ENCODE measurements at regions not wholly inside any gene's neighbourhood (a gene's known extent, or its start where the extent isn't known, plus 50 kb on each side); places are given as distances from the start of the nearest gene placed in this dataset.
"Not testable (repeated sequence)": the region's sequence is repeated elsewhere in the genome, so short reads cannot be mapped to it uniquely, and the experiment has no call there.

DNA sequence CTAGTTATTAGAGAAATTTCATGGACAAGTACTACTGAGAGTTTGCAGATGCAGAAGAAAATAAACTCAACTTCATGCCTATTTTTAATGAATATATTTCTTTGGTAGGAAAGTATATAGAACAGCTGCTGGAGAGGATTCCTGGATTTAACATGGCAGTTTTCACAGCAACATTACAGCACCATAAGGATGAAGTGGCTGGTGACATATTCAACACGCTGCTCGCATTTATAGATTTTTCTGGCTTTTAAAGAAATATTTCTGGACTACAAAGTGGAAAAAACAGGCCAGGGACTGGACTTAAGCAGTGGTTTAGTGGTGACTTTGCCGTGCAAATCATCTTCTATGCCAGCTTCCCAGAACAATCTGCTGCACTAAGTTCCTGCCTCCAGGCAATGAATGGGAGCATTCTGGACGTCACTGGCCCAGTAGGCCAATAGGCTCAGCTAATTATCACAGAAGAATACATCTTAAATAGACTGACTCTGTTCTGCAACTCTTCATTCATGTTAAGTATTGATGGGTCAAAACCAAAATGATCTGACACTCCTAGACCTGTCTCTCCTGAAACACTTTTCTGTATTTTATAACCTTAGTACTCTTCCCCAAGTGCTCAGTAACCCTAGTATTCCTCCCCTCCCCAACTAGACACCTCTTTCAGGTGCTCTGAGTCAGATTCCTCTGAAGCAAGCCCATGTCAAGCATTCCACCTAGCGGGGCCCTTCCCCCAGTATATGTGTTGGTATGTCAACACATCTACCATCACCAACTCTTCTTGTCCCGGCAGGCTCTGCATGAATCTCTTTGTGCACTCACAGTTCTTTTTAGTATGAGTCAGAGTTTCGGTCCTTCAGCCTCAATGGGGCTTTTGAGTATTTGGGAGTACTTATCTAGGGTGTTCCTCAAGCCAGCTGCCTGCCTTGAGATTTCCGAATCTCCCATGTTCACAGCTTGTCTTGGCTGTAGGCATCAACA, 625.5 kb downstream of the CHSY3 start:
- Histone ChIP-seq H3K36me3 (ENCODE audit: control insufficient read depth, insufficient read depth, low read length) (no peaks in the 10 kb centered on the region), H3K4me3 (ENCODE audit: low read length) (no peak overlapping the region), H3K9me3 (ENCODE audit: control insufficient read depth, low read length) (no peaks in the 10 kb centered on the region), H3K9ac (ENCODE audit: low read length) (no peak overlapping the region), H3K27me3 (ENCODE audit: control insufficient read depth, insufficient read depth, low read length) (no peaks in the 10 kb centered on the region), H3K4me1 (ENCODE audit: control insufficient read depth, insufficient read depth, low read length) (no peaks in the 10 kb centered on the region)

DNA sequence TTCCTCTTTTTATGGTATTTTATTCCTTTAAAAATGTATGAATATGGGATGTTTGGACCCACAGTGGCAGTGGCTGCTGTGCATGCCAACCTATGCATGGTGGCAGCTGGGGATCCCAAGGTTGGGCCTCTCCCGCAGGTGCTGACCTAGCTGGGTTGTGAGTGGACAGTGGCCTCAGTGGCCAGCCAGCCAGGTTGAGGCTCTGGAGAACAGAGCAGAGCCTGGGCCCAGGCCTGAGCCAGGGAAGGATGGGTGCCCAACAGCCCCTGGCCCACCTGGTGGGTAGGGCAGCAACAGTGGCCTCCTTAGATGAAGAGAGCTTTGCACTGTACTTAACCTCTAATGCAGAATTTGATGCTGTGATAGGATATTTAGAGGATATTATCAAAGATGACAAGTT, 624.8 kb downstream of the CHSY3 start:
- Histone ChIP-seq H3K4me1 (ENCODE audit: control insufficient read depth, insufficient read depth, low read length) (no peaks in the 10 kb centered on the region), H3K27me3 (ENCODE audit: control insufficient read depth, insufficient read depth, low read length) (no peaks in the 10 kb centered on the region), H3K9ac (ENCODE audit: low read length) (no peak overlapping the region), H3K36me3 (ENCODE audit: control insufficient read depth, insufficient read depth, low read length) (no peaks in the 10 kb centered on the region), H3K9me3 (ENCODE audit: control insufficient read depth, low read length) (no peaks in the 10 kb centered on the region), H3K4me3 (ENCODE audit: low read length) (no peak overlapping the region)

DNA sequence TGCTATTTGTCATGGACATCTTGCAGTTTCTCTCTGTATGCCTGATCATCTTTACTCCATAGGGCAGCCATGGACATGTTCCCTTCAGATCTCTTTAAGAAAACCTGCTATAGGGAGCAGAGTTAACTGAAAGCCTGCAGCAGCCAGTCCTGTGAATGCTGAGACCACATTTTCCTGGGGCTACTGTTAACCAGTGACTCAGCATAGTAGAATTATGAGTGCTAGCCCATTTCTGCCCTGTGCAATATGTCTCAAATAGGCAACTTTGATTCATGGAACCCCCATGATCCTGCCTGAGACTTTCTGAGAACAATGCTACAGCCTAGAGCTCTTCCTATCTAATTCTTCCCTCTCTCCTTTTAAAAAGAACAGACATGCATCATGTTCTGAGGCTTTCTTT, 624.2 kb downstream of the CHSY3 start:
- H3K36me3 ChIP-seq (ENCODE audit: control insufficient read depth, insufficient read depth, low read length), result no peaks in the 10 kb centered on the region
- no peak overlapping the region for H3K4me3 ChIP-seq (ENCODE audit: low read length)
- no peaks in the 10 kb centered on the region for H3K9me3 ChIP-seq (ENCODE audit: control insufficient read depth, low read length)
- H3K4me1 ChIP-seq (ENCODE audit: control insufficient read depth, insufficient read depth, low read length), result no peaks in the 10 kb centered on the region
- H3K27me3 ChIP-seq (ENCODE audit: control insufficient read depth, insufficient read depth, low read length), result no peaks in the 10 kb centered on the region
- H3K9ac ChIP-seq (ENCODE audit: low read length), result no peak overlapping the region

DNA sequence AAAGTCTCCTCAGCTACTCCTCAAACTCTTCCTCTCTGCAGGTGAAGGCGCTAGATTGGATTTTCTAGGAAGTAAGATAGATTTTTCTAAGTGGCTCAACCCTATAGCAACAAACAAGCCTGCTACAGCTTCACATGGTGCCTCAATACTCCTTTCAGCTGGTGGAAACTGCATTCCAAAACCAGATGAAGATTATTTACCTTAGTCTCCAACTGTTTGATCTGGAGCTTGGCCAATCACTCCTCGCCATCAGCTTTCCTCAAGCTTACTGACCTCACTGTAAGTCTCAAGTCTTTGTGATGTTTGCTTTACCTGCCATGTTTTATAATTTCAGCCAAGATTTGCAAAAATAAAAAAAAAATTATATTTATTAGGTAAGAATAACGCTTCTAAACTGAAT, 622.4 kb downstream of the CHSY3 start:
- Histone ChIP-seq H3K27me3 (ENCODE audit: control insufficient read depth, insufficient read depth, low read length) (no peaks in the 10 kb centered on the region), H3K4me1 (ENCODE audit: control insufficient read depth, insufficient read depth, low read length) (no peaks in the 10 kb centered on the region), H3K9ac (ENCODE audit: low read length) (no peak overlapping the region), H3K36me3 (ENCODE audit: control insufficient read depth, insufficient read depth, low read length) (no peaks in the 10 kb centered on the region), H3K4me3 (ENCODE audit: low read length) (no peak overlapping the region), H3K9me3 (ENCODE audit: control insufficient read depth, low read length) (no peaks in the 10 kb centered on the region)

DNA sequence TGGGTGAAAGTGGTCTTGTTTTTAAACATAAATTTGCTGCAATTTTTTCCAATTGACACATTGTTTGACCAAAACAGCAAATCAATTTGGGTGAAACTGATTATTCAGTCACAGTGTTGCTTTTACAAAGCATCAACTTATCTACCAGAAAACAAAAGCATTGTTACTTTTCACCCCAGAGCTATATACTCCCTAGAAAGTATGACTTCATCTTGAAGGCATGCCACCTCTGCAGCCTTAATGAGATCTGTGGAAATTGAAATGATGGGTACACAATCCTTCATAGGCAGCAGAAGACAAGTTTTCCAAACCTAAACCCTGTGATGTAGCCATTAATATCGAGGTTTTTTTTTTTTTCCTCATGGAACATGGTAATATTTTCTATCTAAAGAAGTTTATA, 615.9 kb downstream of the CHSY3 start:
- H3K36me3 ChIP-seq (ENCODE audit: control insufficient read depth, insufficient read depth, low read length), result no peaks in the 10 kb centered on the region
- no peaks in the 10 kb centered on the region for H3K9me3 ChIP-seq (ENCODE audit: control insufficient read depth, low read length)

DNA sequence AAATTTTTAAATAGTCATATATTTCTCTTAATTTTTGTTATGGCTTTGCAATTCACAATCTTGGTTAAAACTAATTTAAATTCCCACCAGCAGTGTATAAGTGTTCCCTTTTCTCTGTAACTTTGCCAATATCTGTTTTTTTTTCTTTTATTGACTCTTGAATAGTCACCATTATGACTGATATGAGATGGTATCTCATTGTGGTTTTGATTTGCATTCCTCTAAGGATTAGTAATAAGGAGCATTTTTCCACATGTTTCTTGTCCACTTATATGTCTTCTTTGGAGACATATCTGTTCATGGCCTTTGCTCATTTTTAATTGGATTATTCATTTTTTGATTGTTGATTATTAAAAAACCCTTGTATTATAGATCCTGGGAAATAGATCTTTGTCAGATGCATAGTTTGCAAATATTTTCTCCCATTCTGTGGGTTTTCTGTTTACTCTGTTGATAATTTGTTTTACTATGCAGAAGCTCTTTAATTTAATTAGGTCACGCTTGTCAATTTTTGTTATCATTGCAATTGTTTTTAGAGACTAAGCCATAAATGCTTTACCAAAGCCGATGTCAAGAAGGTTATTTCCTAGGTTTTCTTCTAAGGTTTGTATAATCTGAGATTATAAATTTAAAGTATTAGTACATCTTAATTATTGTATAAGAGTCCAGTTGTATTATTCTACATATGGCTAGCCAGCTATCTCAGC, 610.9 kb downstream of the CHSY3 start:
- Histone ChIP-seq H3K9me3 (ENCODE audit: control insufficient read depth, low read length) (no peaks in the 10 kb centered on the region), H3K27me3 (ENCODE audit: control insufficient read depth, insufficient read depth, low read length) (no peaks in the 10 kb centered on the region), H3K36me3 (ENCODE audit: control insufficient read depth, insufficient read depth, low read length) (no peaks in the 10 kb centered on the region), H3K4me3 (ENCODE audit: low read length) (no peak overlapping the region), H3K9ac (ENCODE audit: low read length) (no peak overlapping the region), H3K4me1 (ENCODE audit: control insufficient read depth, insufficient read depth, low read length) (no peaks in the 10 kb centered on the region)

More for the DNA sequence above, 615.9 kb downstream of the CHSY3 start:
- Histone ChIP-seq H3K4me1 (ENCODE audit: control insufficient read depth, insufficient read depth, low read length) (no peaks in the 10 kb centered on the region), H3K9ac (ENCODE audit: low read length) (no peak overlapping the region), H3K27me3 (ENCODE audit: control insufficient read depth, insufficient read depth, low read length) (no peaks in the 10 kb centered on the region), H3K4me3 (ENCODE audit: low read length) (no peak overlapping the region)

DNA sequence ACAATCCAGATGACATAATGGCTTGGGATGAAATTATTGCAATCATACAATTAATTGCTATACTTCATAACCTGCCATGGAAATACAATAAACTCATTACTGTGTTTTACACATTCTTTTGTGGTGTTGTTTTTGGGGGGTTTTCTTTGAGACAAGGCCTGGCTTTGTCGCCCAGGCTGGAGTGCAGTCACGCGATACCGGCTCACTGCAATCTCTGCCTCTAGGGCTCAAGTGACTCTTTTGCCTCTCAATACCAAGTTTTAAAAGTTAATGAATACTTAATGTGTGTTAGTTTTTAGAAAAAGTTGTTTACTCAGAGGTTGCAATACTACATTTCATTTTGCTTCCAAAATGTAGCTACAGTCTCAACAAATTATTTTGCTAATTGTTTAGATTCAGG, 598.4 kb downstream of the CHSY3 start:
- Histone ChIP-seq H3K9me3 (ENCODE audit: control insufficient read depth, low read length) (no peaks in the 10 kb centered on the region), H3K4me1 (ENCODE audit: control insufficient read depth, insufficient read depth, low read length) (no peaks in the 10 kb centered on the region), H3K4me3 (ENCODE audit: low read length) (no peak overlapping the region), H3K27me3 (ENCODE audit: control insufficient read depth, insufficient read depth, low read length) (no peaks in the 10 kb centered on the region), H3K36me3 (ENCODE audit: control insufficient read depth, insufficient read depth, low read length) (no peaks in the 10 kb centered on the region), H3K9ac (ENCODE audit: low read length) (no peak overlapping the region)

DNA sequence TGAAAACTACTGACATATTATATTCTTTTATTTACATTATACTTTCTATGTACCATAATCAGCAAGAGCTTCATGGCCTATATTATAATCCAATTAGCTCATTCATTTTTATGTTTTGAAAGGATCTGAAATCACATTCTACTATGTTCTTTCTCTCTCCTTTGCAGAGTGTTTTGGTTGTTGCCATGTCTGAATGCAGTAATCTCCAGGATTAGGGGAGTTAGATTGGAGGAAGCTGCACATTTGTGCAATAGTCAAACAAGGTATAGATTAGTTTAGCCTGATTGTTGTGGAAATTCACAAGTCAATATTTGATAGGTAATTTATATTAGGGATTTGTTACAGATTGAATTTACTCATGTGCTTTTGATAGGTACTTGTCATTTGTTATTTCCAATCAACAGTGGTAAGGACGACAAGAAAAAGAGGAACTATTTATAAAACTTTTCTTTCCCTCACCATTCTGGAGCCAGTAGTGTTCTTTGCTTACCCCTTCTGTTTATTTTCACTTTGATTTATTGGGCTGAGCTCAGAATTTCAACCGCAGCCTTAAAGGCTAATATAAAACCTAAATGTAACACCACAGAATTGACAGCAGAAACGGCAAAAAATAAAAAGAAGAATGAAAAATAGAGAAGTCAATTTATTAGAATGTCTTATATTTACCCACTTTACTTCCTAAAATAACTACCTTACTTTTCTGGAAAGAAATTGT, 597.0 kb downstream of the CHSY3 start:
- Histone ChIP-seq H3K36me3 (ENCODE audit: control insufficient read depth, insufficient read depth, low read length) (no peaks in the 10 kb centered on the region), H3K4me1 (ENCODE audit: control insufficient read depth, insufficient read depth, low read length) (no peaks in the 10 kb centered on the region), H3K27me3 (ENCODE audit: control insufficient read depth, insufficient read depth, low read length) (no peaks in the 10 kb centered on the region), H3K9ac (ENCODE audit: low read length) (no peak overlapping the region), H3K4me3 (ENCODE audit: low read length) (no peak overlapping the region), H3K9me3 (ENCODE audit: control insufficient read depth, low read length) (no peaks in the 10 kb centered on the region)

DNA sequence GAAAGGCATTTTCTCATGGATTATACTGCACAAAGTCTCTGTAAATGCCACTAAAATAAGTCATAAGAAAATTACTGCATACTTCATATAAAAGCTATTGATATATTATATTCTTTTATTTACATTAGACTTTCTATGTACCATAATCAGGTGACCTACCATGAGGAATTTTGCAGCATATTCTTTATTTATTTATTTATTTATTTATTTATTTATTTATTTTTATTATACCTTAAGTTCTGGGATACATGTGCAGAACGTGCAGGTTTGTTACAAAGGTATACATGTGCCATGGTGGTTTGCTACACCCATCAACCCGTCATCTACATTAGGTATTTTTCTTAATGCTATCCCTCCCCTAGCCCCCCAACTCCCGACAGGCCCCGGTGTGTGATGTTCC, 596.2 kb downstream of the CHSY3 start:
- not testable (repeated sequence) for H3K4me3 ChIP-seq (ENCODE audit: low read length); H3K36me3 ChIP-seq (ENCODE audit: control insufficient read depth, insufficient read depth, low read length); H3K9ac ChIP-seq (ENCODE audit: low read length); H3K4me1 ChIP-seq (ENCODE audit: control insufficient read depth, insufficient read depth, low read length); H3K27me3 ChIP-seq (ENCODE audit: control insufficient read depth, insufficient read depth, low read length); H3K9me3 ChIP-seq (ENCODE audit: control insufficient read depth, low read length)

DNA sequence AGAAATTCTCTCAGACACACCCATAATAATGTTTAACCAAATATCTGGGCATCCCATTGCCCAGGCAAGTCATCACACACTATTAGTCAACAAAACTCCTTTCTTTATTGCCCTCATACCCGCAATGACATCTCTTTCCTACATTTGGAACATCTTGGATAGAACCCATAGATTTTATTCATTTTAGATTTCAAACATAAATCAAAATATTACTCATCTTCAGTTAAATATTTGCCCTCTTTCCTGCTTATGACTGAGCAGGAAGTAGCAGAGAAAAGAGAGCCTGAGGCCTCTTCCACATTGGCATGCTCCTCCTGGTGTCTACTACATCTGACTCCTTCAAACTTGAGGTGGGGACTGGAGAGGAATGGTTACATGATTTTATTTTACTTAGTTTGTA, 592.0 kb downstream of the CHSY3 start:
- Histone ChIP-seq H3K9ac (ENCODE audit: low read length) (no peak overlapping the region), H3K9me3 (ENCODE audit: control insufficient read depth, low read length) (no peaks in the 10 kb centered on the region), H3K4me1 (ENCODE audit: control insufficient read depth, insufficient read depth, low read length) (no peaks in the 10 kb centered on the region), H3K4me3 (ENCODE audit: low read length) (no peak overlapping the region), H3K27me3 (ENCODE audit: control insufficient read depth, insufficient read depth, low read length) (no peaks in the 10 kb centered on the region), H3K36me3 (ENCODE audit: control insufficient read depth, insufficient read depth, low read length) (no peaks in the 10 kb centered on the region)

DNA sequence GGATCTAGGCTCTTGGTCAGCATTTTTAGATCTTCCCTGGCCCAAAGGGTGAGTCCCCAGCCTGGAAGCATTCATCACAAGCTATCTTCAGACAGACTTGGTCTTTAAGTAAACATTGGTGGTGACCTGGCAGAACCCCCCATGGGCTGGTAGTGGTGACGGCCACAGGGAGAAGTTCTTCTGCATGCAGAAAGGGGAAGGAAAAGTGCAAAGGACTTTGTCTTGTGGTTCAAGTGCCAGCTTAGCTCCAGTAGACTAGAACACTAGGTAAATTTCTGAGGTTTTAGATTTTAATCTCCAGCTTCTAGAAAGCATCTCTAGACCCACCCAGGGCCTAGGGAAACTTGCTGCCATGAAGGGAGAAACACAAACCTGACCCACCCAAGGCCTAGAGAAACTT, 584.0 kb downstream of the CHSY3 start:
- H3K4me3 ChIP-seq (ENCODE audit: low read length), result no peak overlapping the region
- no peaks in the 10 kb centered on the region for H3K27me3 ChIP-seq (ENCODE audit: control insufficient read depth, insufficient read depth, low read length)
- no peaks in the 10 kb centered on the region for H3K4me1 ChIP-seq (ENCODE audit: control insufficient read depth, insufficient read depth, low read length)
- no peaks in the 10 kb centered on the region for H3K36me3 ChIP-seq (ENCODE audit: control insufficient read depth, insufficient read depth, low read length)
- no peaks in the 10 kb centered on the region for H3K9me3 ChIP-seq (ENCODE audit: control insufficient read depth, low read length)
- no peak overlapping the region for H3K9ac ChIP-seq (ENCODE audit: low read length)

Data from mucosa of stomach (tissue), 1 donor.